HUES48 (cell line): ENCODE measurements at regions not wholly inside any gene's neighbourhood (a gene's known extent, or its start where the extent isn't known, plus 50 kb on each side); places are given as distances from the start of the nearest gene placed in this dataset.

Experiments used
- H3K27ac ChIP-seq: one replicate; pipeline ENCODE4 v1.7.0; 2013; ENCODE audit warnings: low read depth, low read length, inconsistent platforms
- H3K27me3 ChIP-seq: 2 replicates; pipeline ENCODE4 v1.6.1; 2013; ENCODE audit warnings: mild to moderate bottlenecking, low read length; ENCODE audit not compliant: control insufficient read depth, insufficient read depth
- H3K36me3 ChIP-seq: 2 replicates; pipeline ENCODE4 v1.6.1; 2013; ENCODE audit warnings: low read length; ENCODE audit not compliant: control insufficient read depth, insufficient read depth
- H3K4me1 ChIP-seq: 2 replicates; pipeline ENCODE4 v1.6.1; 2013; ENCODE audit warnings: mild to moderate bottlenecking, low read length; ENCODE audit not compliant: control insufficient read depth, insufficient read depth
- H3K4me3 ChIP-seq: 2 replicates; pipeline ENCODE4 v1.5.1; 2013; ENCODE audit warnings: mild to moderate bottlenecking, low read depth, low read length
- H3K9ac ChIP-seq: 2 replicates; pipeline ENCODE4 v1.6.1; 2013; ENCODE audit warnings: mild to moderate bottlenecking, low read depth, low read length, moderate library complexity
- H3K9me3 ChIP-seq: 2 replicates; pipeline ENCODE4 v1.6.1; 2013; ENCODE audit warnings: low read length; ENCODE audit not compliant: control insufficient read depth, insufficient read depth

DNA sequence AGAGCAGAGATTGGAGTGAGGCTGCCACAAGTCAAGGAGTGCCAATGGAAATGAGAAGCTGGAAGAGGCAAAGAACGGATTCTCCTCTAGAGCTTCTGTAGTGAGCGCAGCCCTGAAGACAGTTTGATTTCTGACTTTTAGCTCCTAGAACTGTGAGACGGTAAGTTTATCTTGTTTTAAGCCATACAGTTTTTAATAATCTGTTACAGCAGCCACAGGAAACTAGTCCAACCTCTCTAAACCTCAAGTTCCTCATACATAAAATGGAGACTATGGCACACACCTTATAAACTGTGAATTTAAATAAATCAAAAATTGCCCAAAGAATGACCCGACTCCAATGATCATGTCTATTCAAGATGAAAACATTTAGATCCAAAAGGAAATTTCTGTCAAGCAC is 596.5 kb downstream of the BCL11A start:
- no peaks in the 10 kb centered on the region for H3K9me3 ChIP-seq
- H3K27ac ChIP-seq, result no peak overlapping the region
- H3K27me3 ChIP-seq, result no peaks in the 10 kb centered on the region
- H3K36me3 ChIP-seq, result no peaks in the 10 kb centered on the region
- H3K9ac ChIP-seq, result no peak overlapping the region
- H3K4me3 ChIP-seq, result no peak overlapping the region
- H3K4me1 ChIP-seq, result peaks cover 16% of the 10 kb centered on the region

DNA sequence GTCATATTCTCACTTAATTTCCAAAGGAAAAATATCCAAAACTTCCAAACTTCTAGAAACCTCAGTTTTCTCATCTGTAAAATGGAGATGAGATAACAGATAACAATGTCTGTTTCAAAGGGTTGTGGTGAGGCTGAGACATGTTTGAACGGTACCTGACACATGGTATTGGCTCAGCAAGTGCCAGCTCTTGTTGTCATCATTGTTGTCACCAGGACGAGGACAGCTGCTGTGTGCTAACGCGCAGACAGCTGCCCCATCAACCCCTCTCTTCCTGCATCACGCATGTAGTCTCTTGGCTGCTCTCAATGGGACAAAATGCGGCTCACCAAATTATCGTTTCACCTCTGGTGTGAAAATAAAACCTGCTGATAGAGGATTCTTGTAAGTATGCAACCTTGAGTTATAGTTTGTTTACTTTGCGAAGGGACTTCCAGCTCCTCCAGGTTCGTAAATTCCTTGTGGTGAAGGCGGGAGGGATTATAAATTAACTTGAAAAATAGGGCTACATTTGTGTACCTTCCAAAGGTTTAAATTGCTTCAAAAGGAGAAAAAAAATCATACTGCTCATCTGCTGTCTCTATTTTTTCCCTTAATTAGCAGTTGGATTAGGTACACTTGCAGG is 605.4 kb downstream of the BCL11A start:
- Histone ChIP-seq H3K36me3 (no peaks in the 10 kb centered on the region), H3K4me3 (no peak overlapping the region), H3K9me3 (no peaks in the 10 kb centered on the region), H3K9ac (no peak overlapping the region), H3K4me1 (no peaks in the 10 kb centered on the region), H3K27ac (no peak overlapping the region), H3K27me3 (no peaks in the 10 kb centered on the region)

DNA sequence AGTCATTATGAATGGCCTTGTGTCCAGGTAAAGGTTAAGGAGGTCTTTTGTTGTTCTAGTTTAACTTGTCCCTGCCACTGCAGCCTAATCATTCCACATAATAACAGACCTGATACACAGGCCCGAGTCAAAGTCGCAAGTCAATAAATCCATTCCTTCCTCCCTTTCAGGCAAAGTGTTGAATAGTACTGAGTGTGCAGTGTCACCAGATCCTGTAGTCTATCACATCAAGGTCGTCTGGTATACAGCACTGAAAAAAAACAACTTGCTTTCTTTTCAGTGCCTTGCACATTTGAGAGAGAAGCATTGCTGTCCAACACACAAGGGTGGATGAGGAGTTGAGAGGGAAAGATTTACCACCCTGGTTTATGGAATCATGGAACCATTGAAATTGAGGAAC is 606.2 kb downstream of the BCL11A start:
- Histone ChIP-seq H3K27me3 (no peaks in the 10 kb centered on the region), H3K4me3 (no peak overlapping the region)

DNA sequence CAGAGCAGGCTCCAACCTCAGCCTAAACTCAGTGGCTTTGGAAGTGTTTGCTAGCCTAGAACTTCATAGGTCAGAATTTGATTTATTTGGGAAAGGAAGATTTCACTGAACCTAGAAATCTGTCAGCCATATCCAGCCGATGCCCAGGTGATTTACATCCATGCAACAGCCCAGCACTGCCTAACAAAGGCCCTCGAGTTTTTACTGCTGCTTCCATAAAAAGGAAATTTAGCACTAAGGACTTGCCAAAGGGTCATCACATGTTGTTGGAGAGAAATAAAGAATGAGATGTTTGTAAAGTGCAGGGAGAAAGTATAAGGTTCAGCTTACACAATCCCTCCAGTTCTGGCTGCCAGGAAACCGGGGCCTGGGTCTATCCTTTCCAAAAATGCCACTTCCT is 614.2 kb downstream of the BCL11A start:
- Histone ChIP-seq H3K36me3 (no peaks in the 10 kb centered on the region), H3K27me3 (no peaks in the 10 kb centered on the region), H3K9me3 (no peaks in the 10 kb centered on the region), H3K4me1 (no peaks in the 10 kb centered on the region), H3K9ac (no peak overlapping the region), H3K4me3 (no peak overlapping the region), H3K27ac (no peak overlapping the region)

More for the DNA sequence above, 606.2 kb downstream of the BCL11A start:
- Histone ChIP-seq H3K9me3 (no peaks in the 10 kb centered on the region), H3K27ac (no peak overlapping the region), H3K9ac (no peak overlapping the region), H3K4me1 (no peaks in the 10 kb centered on the region), H3K36me3 (no peaks in the 10 kb centered on the region)

DNA sequence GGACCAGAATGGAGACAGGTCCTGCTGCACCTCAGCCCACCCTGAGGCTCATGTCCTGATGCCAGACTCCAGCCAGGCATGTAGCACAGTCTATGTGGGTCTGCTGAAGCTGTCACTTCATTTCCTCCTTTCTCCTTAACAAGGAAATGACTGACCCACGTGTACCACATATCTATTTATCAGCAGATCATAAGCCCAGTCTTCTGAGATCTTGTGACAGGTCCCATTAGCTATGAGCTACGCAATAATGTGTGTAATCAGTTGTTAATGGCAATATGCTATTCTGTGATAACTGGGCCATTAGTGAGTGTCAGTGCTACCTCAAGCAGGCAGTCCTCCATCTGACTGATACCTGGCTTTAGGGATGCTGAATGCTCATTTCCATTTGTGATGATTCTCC is 615.3 kb downstream of the BCL11A start:
- Histone ChIP-seq H3K9me3 (no peaks in the 10 kb centered on the region), H3K4me3 (no peak overlapping the region)

DNA sequence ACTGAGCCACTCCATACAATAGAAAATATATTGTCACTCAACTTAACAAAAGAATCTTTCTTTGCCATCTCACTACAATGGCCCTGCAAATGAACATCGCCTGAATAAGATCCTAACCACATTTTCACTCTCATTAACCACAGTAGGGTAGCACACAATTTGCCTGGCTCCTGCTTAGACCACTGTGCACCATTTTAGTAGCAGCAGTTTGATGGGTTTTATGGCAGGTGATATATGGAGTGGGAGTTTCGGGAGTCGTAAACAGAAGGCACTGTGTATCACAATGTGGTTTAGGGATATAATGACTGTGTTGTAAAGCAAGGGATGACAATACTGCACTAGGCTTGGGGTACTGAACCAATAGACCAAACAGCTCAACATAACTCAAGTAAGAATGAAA is 617.4 kb downstream of the BCL11A start:
- Histone ChIP-seq H3K9me3 (no peaks in the 10 kb centered on the region), H3K4me3 (no peak overlapping the region), H3K27ac (no peak overlapping the region), H3K4me1 (no peaks in the 10 kb centered on the region), H3K27me3 (no peaks in the 10 kb centered on the region), H3K9ac (no peak overlapping the region), H3K36me3 (no peaks in the 10 kb centered on the region)

More for the DNA sequence above, 615.3 kb downstream of the BCL11A start:
- H3K27ac ChIP-seq, result no peak overlapping the region
- no peaks in the 10 kb centered on the region for H3K4me1 ChIP-seq
- no peaks in the 10 kb centered on the region for H3K36me3 ChIP-seq
- H3K9ac ChIP-seq, result no peak overlapping the region
- no peaks in the 10 kb centered on the region for H3K27me3 ChIP-seq

DNA sequence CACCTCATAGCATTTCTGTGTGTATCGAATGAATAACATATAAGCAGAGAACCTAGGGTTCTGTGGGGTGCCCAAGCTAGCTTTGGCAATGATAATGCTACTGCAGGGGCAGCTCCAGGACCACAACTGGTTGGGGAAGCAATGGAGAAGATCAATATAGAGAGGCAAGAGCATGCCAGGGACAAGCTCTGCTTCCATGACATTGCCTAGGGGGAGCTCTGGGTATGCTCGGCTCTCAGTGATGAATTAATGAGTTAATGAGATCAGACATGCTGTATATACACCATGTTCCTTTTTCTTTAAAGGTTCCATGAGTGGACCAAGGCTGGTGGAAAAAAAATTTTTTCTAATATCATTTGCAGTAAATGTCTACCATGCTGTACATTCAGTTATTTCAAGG is 618.4 kb downstream of the BCL11A start:
- no peaks in the 10 kb centered on the region for H3K36me3 ChIP-seq
- no peaks in the 10 kb centered on the region for H3K9me3 ChIP-seq
- no peaks in the 10 kb centered on the region for H3K27me3 ChIP-seq
- H3K4me1 ChIP-seq, result no peaks in the 10 kb centered on the region
- H3K4me3 ChIP-seq, result no peak overlapping the region
- H3K9ac ChIP-seq, result no peak overlapping the region
- H3K27ac ChIP-seq, result no peak overlapping the region

DNA sequence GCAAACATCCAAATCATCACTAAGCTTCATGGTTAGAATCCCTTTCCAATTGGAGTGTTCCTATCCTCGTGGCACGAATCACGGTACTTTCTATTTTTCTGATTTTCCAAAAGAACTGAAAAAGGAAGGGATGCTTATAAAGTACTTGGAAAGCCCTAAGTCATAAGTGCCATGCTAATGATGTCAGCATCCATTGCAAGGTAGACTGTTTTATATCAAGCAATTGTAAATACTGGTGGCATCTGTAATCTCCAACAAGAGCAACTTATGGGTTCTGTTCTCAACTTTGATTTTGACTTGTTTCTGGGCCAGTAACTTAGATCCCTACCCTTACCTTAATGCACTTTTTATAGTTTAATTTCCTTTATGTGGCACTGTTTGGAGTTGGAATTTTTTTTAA is 619.5 kb downstream of the BCL11A start:
- H3K4me3 ChIP-seq, result no peak overlapping the region
- no peak overlapping the region for H3K9ac ChIP-seq
- no peaks in the 10 kb centered on the region for H3K4me1 ChIP-seq
- H3K27me3 ChIP-seq, result no peaks in the 10 kb centered on the region
- no peaks in the 10 kb centered on the region for H3K36me3 ChIP-seq
- no peaks in the 10 kb centered on the region for H3K9me3 ChIP-seq
- H3K27ac ChIP-seq, result no peak overlapping the region

DNA sequence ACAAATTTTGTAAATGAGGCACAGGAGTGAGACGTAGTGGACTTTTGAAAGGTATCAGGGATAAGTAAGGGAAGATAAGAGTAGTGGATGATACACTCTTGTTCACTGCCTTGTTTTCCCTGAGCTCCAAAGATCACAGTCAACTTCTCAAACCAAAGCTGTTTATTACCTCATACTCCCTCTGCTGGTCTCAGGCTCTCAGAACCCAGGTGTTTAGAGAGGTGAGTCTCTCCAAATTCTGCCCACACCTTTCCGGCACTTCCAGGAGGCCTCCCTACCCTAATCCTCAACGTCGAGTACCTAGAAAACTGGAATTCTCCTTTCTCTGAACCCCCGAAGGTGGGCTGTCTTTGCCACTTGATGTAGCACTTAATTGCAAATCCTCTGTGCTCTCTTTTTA is 621.1 kb downstream of the BCL11A start:
- no peaks in the 10 kb centered on the region for H3K27me3 ChIP-seq
- H3K9me3 ChIP-seq, result no peaks in the 10 kb centered on the region
- H3K36me3 ChIP-seq, result no peaks in the 10 kb centered on the region
- H3K4me3 ChIP-seq, result no peak overlapping the region
- no peak overlapping the region for H3K27ac ChIP-seq
- no peaks in the 10 kb centered on the region for H3K4me1 ChIP-seq
- H3K9ac ChIP-seq, result no peak overlapping the region

DNA sequence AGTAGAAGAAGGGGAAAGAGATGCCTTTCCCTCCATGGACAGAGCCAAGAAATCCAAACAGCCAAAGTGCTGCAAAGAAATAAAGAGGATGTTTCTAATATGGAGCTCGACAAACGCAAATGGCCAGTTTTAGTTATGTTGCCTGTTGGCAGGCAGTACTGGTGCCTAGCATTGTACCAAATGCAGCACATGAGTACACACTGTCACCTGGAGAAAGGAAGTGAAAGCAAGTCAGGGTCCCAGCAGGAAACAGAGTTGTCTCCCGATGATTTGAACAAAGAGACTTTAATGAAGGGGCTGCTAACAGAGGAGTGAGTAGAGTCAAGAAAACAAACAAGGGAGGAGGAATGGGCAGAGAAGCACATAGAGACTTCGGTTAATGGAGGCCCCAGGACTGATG is 623.0 kb downstream of the BCL11A start:
- H3K4me1 ChIP-seq, result 0 out of 2 replicates have a peak, but pooled peaks cover 4% of the 10 kb centered on the region
- H3K4me3 ChIP-seq, result no peak overlapping the region
- no peaks in the 10 kb centered on the region for H3K36me3 ChIP-seq
- H3K27me3 ChIP-seq, result no peaks in the 10 kb centered on the region
- no peak overlapping the region for H3K9ac ChIP-seq
- H3K27ac ChIP-seq, result no peak overlapping the region
- H3K9me3 ChIP-seq, result no peaks in the 10 kb centered on the region

DNA sequence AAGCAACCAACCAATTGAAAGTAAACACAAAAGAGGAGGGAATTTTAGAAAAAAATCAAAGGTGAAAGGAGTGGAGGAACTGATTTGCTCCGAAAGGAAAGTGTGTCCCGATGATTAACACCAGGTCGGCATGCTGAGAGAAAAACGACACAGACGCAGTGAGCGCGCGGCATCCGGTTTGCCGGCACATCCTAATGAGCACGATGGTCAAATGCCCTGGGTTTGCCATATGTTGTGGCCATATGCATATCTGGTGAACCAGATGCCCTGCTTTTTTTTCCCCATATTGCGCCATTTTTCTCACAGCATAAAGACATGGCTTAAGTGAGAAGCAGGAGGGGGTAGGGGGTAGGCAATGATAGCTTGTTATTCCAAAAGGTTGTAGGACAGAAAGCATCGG is 626.7 kb downstream of the BCL11A start:
- Histone ChIP-seq H3K27me3 (no peaks in the 10 kb centered on the region), H3K4me3 (no peak overlapping the region), H3K9ac (no peak overlapping the region), H3K9me3 (no peaks in the 10 kb centered on the region), H3K27ac (no peak overlapping the region), H3K4me1 (0 out of 2 replicates have a peak, but pooled peaks cover 4% of the 10 kb centered on the region), H3K36me3 (no peaks in the 10 kb centered on the region)
